Esophagus muscularis mucosa (tissue), 4 donors: ENCODE measurements at regions not wholly inside any gene's neighbourhood (a gene's known extent, or its start where the extent isn't known, plus 50 kb on each side); places are given as distances from the start of the nearest gene placed in this dataset.

Experiments
- DNase-seq: peaks from one replicate; pipeline ENCODE4 v3.0.0-alpha.2; 2017; ENCODE audit errors: extremely low spot score
- H3K27ac ChIP-seq, 4 donors: fragments of 200-600 bp; sonication (generic); replicated peaks in 1 of 4; 1 replicate in 3 of 4; 2 replicates in 1 of 4; pipeline ENCODE4 v1.5.1; 2016 to 2019; ENCODE audit warnings: mild to moderate bottlenecking in 1 of 4
- H3K27me3 ChIP-seq, 4 donors: fragments of 200-600 bp; sonication (generic); one replicate each; pipeline versions ENCODE4 v1.5.1 to v1.6.0; 2016 to 2019
- H3K36me3 ChIP-seq, 4 donors: fragments of 200-600 bp; sonication (generic); one replicate each; pipeline ENCODE4 v1.5.1; 2016 to 2019
- H3K4me1 ChIP-seq, 4 donors: fragments of 200-600 bp; sonication (generic); one replicate each; pipeline ENCODE4 v1.5.1; 2016 to 2019
- H3K4me3 ChIP-seq, 4 donors: fragments of 200-600 bp; sonication (generic); 1 replicate in 2 of 4; 2 replicates in 2 of 4; pipeline ENCODE4 v1.5.1; 2016 to 2019; ENCODE audit warnings: mild to moderate bottlenecking in 4 of 4, moderate library complexity in 1 of 4
- H3K9me3 ChIP-seq, 4 donors: fragments of 200-600 bp; sonication (generic); 1 replicate in 3 of 4; 2 replicates in 1 of 4; pipeline ENCODE4 v1.5.1; 2016 to 2019
- EP300 ChIP-seq: sonication (generic); formaldehyde crosslinking; IDR thresholded peaks from one replicate; pipeline ENCODE4 v1.6.1; 2017; ENCODE audit warnings: antibody characterized with exemption
- POLR2A ChIP-seq: fragments of 450-650 bp; IDR thresholded peaks from one replicate; pipeline ENCODE4 v1.6.1; 2017; ENCODE audit warnings: antibody characterized with exemption, moderate library complexity, mild to moderate bottlenecking, low read depth
- POLR2AphosphoS5 ChIP-seq, 2 donors: sonication (generic); formaldehyde crosslinking; IDR thresholded peaks; one replicate each; pipeline ENCODE4 v1.6.1; 2017; ENCODE audit warnings: antibody characterized with exemption in 2 of 2
- WGBS: methylation state at CpG from one replicate; pipeline ENCODE4 v1.1.5; 2018; 5-methylcytosine and 5-hydroxymethylcytosine counted together
- intact Hi-C: fragments of 100-400 bp; cut with DNase I; formaldehyde crosslinking; loops from one replicate; pipeline ENCODE4 v1.15.1; 2023
- TF ChIP-seq, protein P1 (sequence below), 3 experiments: fragments of 200-600 bp in 2 of 3; fragments of 450-650 bp in 1 of 3; sonication (generic) in 2 of 3; IDR thresholded peaks; one replicate each; pipeline ENCODE4 v1.5.1; 2017 to 2019; ENCODE audit warnings: antibody characterized with exemption in 3 of 3, mild to moderate bottlenecking in 2 of 3, moderate library complexity in 1 of 3

DNA sequence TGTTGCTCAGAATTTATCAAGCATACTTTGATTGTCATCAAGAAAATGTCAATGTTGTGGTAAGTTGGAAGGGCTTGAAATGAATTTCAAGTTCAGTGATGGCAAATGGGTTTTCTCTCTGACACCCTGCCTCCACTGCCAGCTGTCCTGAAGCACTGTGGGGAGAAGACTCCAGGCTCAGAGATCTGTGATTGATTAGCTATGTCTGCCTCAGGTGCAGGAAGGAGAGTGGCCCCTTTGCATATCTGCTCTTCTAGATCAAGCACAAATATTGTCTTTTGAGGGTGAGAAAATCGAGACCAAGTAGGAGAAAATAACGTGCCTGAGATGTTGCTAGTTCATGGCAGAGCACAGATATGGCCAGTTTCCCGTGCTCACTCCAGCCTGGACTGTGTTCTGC, 178.8 kb upstream of the GLI2 start:
- intact Hi-C loops = no loop called here
- no peak for DNase-seq
- Histone ChIP-seq H3K9me3 (no peaks in the 10 kb centered on the region), H3K27ac (no peak overlapping the region), H3K27me3 (no peaks in the 10 kb centered on the region), H3K4me3 (no peak overlapping the region), H3K36me3 (no peaks in the 10 kb centered on the region), H3K4me1 (peaks cover 13 to 17% (median 16%) of the 10 kb centered on the region in 4 donors)
- 56% methylated on average over 3 of the region's 3 CpGs for WGBS
- TF ChIP-seq, protein P1, sequence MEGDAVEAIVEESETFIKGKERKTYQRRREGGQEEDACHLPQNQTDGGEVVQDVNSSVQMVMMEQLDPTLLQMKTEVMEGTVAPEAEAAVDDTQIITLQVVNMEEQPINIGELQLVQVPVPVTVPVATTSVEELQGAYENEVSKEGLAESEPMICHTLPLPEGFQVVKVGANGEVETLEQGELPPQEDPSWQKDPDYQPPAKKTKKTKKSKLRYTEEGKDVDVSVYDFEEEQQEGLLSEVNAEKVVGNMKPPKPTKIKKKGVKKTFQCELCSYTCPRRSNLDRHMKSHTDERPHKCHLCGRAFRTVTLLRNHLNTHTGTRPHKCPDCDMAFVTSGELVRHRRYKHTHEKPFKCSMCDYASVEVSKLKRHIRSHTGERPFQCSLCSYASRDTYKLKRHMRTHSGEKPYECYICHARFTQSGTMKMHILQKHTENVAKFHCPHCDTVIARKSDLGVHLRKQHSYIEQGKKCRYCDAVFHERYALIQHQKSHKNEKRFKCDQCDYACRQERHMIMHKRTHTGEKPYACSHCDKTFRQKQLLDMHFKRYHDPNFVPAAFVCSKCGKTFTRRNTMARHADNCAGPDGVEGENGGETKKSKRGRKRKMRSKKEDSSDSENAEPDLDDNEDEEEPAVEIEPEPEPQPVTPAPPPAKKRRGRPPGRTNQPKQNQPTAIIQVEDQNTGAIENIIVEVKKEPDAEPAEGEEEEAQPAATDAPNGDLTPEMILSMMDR (IDR thresholded peaks at IDR 0.05) = no peak

DNA sequence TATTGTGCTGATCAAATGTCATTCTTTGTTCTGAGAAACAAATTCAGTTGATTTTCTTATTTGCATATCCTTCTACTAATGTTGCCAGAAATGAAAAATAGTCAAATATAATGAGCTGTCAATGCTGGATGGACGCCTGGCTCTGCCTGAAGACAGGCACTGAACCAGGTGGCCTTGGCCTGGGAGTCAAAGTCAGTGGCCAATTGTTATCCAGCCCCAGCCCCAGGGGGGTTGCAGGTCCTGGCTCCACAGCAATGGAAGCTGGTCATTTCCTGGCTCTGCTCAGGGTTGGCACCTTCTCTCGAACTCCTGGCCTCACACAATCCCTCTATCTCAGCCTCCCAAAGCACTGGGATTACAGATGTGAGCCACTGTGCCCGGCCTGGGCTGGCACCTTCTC, 176.8 kb upstream of the GLI2 start:
- DNase-seq = no peak
- Histone ChIP-seq H3K4me1 (no peaks in the 10 kb centered on the region), H3K36me3 (no peaks in the 10 kb centered on the region), H3K27ac (no peak overlapping the region), H3K27me3 (no peaks in the 10 kb centered on the region), H3K9me3 (no peaks in the 10 kb centered on the region), H3K4me3 (no peak overlapping the region)
- TF ChIP-seq POLR2AphosphoS5 (IDR thresholded peaks at IDR 0.05) = no peak
- TF ChIP-seq POLR2A = no peak
- TF ChIP-seq EP300 = no peak
- TF ChIP-seq, protein P1 (IDR thresholded peaks at IDR 0.05) = no peak
- intact Hi-C loops = no loop called here
- 84% methylated on average over 3 of the region's 3 CpGs for WGBS

DNA sequence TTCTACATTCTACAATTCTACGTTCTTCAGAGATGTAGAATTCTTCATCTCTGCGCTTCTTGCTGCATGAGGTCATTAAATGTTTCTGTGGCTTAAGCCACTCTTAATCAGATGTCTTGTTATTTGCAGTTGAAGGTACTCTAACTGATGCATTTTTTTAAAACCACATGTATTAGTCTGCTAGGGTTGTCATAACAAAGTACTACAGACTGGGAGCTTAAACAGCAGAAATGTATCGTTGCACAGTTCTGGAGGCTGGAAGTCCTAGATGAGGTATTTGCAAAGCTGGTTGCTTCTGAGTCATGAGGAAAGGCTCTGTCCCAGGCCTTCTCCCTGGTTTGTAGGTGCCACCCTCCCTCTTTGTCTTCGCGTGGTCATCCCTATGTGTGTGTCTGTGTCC, 176.3 kb upstream of the GLI2 start:
- no peak overlapping the region for H3K27ac ChIP-seq
- intact Hi-C loops = no loop called here

DNA sequence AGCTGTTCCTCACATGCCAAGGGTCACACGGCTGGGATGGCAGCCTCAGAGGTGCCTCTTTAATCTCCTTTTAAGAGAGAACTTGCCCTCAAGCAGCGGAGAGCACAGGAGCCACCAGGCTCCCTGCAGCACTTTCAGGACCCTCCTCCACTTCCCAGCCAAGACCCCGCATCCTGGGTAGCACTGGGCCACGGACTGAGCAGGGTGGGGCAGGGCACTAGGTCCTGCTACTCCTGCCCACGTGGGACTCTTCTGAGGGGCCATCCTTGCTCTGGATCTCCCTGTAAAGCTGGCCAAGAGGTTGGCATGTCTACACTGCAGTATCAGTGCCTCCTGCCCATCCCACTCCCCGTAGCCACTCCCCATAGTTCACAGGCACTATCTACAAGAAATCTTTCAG, 175.3 kb upstream of the GLI2 start:
- Histone ChIP-seq H3K36me3 (no peaks in the 10 kb centered on the region), H3K4me1 (peaks cover 0 to 9% (median 7%) of the 10 kb centered on the region in 4 donors), H3K27ac (no peak overlapping the region), H3K9me3 (no peaks in the 10 kb centered on the region), H3K27me3 (no peaks in the 10 kb centered on the region), H3K4me3 (no peak overlapping the region)
- no peak for TF ChIP-seq POLR2A
- no peak for TF ChIP-seq POLR2AphosphoS5 (IDR thresholded peaks at IDR 0.05)
- TF ChIP-seq EP300 = no peak
- TF ChIP-seq, protein P1 (IDR thresholded peaks at IDR 0.05) = no peak
- no peak for DNase-seq
- intact Hi-C loops = no loop called here
- 76% methylated on average over 3 of the region's 6 CpGs for WGBS

More for the DNA sequence above, 176.3 kb upstream of the GLI2 start:
- H3K9me3 ChIP-seq = no peaks in the 10 kb centered on the region
- TF ChIP-seq EP300 = no peak
- TF ChIP-seq POLR2AphosphoS5 (IDR thresholded peaks at IDR 0.05) = no peak
- TF ChIP-seq, protein P1 (IDR thresholded peaks at IDR 0.05) = no peak
- H3K27me3 ChIP-seq = no peaks in the 10 kb centered on the region
- H3K4me1 ChIP-seq = no peaks in the 10 kb centered on the region
- H3K36me3 ChIP-seq = no peaks in the 10 kb centered on the region
- no peak for DNase-seq
- no peak overlapping the region for H3K4me3 ChIP-seq
- WGBS = 82% methylated on average over 5 of the region's 5 CpGs

DNA sequence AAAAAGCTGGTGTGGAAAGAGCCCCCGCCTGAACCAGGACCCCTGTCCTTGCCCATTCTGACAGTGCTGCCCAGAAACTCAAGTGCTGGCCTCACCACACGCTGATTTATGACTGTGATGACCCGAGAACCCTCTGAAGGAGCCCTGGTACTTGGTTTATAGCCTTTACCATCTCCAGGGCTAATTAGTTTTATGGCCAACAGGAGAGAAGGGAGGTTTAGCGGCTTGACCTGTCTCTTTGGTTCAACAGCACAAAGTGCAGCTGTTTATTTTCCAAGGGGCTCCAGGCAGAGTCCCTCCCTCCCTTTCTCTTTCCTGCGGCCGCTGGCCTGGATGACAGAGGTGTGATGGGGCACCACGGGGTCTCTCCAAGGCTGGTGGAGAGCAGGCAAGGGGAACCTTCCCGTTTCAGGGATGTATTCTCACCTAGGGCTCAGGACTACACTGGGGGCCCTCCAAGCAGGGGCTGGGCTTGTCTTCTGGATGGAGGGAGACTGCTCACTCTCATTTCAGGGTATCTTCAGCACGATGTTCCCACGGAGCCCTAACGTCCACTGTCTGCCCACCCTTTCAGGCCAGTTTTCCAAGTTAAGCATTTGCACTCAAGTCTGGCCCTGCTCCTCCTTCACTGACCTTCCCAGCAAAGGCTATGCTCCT, 174.2 kb upstream of the GLI2 start:
- TF ChIP-seq POLR2AphosphoS5 (IDR thresholded peaks at IDR 0.05) (no peak), POLR2A (no peak), EP300 (no peak)
- TF ChIP-seq, protein P1 (IDR thresholded peaks at IDR 0.05) = no peak
- Histone ChIP-seq H3K4me1 (peaks cover 10 to 20% (median 19%) of the 10 kb centered on the region in 4 donors), H3K4me3 (no peak overlapping the region), H3K27ac (no peak overlapping the region), H3K36me3 (no peaks in the 10 kb centered on the region), H3K27me3 (no peaks in the 10 kb centered on the region), H3K9me3 (no peaks in the 10 kb centered on the region)
- DNase-seq = no peak
- 82% methylated on average over 7 of the region's 11 CpGs for WGBS
- intact Hi-C loops = no loop called here
